A549 (cell line): ENCODE measurements at regions not wholly inside any gene's neighbourhood (a gene's known extent, or its start where the extent isn't known, plus 50 kb on each side); places are given as distances from the start of the nearest gene placed in this dataset.
"Not testable (repeated sequence)": the region's sequence is repeated elsewhere in the genome, so short reads cannot be mapped to it uniquely, and the experiment has no call there.

ENCODE experiments used
- BCL3 ChIP-seq: fragments of >200 bp; sonication (Bioruptor Twin); formaldehyde crosslinking; IDR thresholded peaks from 3 replicates; pipeline ENCODE4 v1.6.1; 2016
- CTCF ChIP-seq: fragments of >200 bp; sonication (Bioruptor Twin); formaldehyde crosslinking; IDR thresholded peaks from 3 replicates; pipeline ENCODE4 v1.5.1; 2016
- E2F6 ChIP-seq: IDR thresholded peaks from 2 replicates; pipeline ENCODE4 v1.6.1; 2012; ENCODE audit warnings: low read depth, borderline replicate concordance
- EP300 ChIP-seq, 2 experiments: fragments of >200 bp; sonication (Bioruptor Twin); formaldehyde crosslinking; IDR thresholded peaks; 2 replicates in 1 of 2; 3 replicates in 1 of 2; pipeline ENCODE4 v1.6.1; 2016 to 2017
- ESRRA ChIP-seq: fragments of 150-350 bp; IDR thresholded peaks from 2 replicates; pipeline ENCODE4 v1.6.1; 2014; ENCODE audit warnings: mild to moderate bottlenecking, low read length, borderline replicate concordance
- FOSL2 ChIP-seq, 2 experiments: fragments of 450-650 bp in 1 of 2; fragments of >200 bp in 1 of 2; sonication (Bioruptor Twin) in 1 of 2; formaldehyde crosslinking; IDR thresholded peaks; 2 replicates each; pipeline versions ENCODE4 v1.5.0 to v1.6.1; 2016 to 2020; ENCODE audit warnings: mild to moderate bottlenecking in 1 of 2, moderate library complexity in 1 of 2
- MAFK ChIP-seq: fragments of 450-650 bp; IDR thresholded peaks from 2 replicates; pipeline ENCODE4 v1.6.1; 2014; ENCODE audit not compliant: partially characterized antibody
- NPAS2 ChIP-seq: fragments of 250-450 bp; sonication (Bioruptor Pico); IDR thresholded peaks from 2 replicates; pipeline ENCODE4 v1.8.0; 2022; ENCODE audit warnings: mild to moderate bottlenecking, moderate library complexity, borderline replicate concordance
- POLR2A ChIP-seq: IDR thresholded peaks from 2 replicates; pipeline ENCODE4 v1.6.1; 2012; ENCODE audit warnings: mild to moderate bottlenecking, low read length
- RNF2 ChIP-seq: fragments of 200-600 bp; sonication (generic); IDR thresholded peaks from 2 replicates; pipeline ENCODE4 v1.6.1; 2016; ENCODE audit warnings: low read depth, mild to moderate bottlenecking, antibody characterized with exemption, moderate library complexity, borderline replicate concordance
- SREBF2 ChIP-seq: fragments of 450-650 bp; IDR thresholded peaks from 2 replicates; pipeline ENCODE4 v1.6.1; 2014; ENCODE audit warnings: mild to moderate bottlenecking, moderate library complexity
- TF ChIP-seq, protein P1 (sequence below): fragments of 450-650 bp; IDR thresholded peaks from 2 replicates; pipeline ENCODE4 v1.6.1; 2014; ENCODE audit warnings: antibody characterized with exemption

- not testable (repeated sequence) for TF ChIP-seq CTCF; POLR2A; SREBF2; ESRRA; NPAS2 (CRISPR knock-in tag); RNF2; BCL3; MAFK; FOSL2 (IDR thresholded peaks at IDR 0.05); FOSL2 (CRISPR knock-in tag; IDR thresholded peaks at IDR 0.05); EP300 (IDR thresholded peaks at IDR 0.05); E2F6
- TF ChIP-seq, protein P1, sequence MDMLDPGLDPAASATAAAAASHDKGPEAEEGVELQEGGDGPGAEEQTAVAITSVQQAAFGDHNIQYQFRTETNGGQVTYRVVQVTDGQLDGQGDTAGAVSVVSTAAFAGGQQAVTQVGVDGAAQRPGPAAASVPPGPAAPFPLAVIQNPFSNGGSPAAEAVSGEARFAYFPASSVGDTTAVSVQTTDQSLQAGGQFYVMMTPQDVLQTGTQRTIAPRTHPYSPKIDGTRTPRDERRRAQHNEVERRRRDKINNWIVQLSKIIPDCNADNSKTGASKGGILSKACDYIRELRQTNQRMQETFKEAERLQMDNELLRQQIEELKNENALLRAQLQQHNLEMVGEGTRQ = not testable (repeated sequence)
Measured at GRCh38 chr2:111291566-111291965, 170.9 kb downstream of the BCL2L11 start.
